OCI-LY1 (cell line): ENCODE measurements at regions not wholly inside any gene's neighbourhood (a gene's known extent, or its start where the extent isn't known, plus 50 kb on each side); places are given as distances from the start of the nearest gene placed in this dataset.
"Not testable (repeated sequence)": the region's sequence is repeated elsewhere in the genome, so short reads cannot be mapped to it uniquely, and the experiment has no call there.

Experiments used
- H2AFZ ChIP-seq: fragments of 200-600 bp; sonication (generic), shearing (Covaris generic); 2 replicates; pipeline ENCODE4 v1.6.0; 2014; ENCODE audit warnings: antibody characterized with exemption, mild to moderate bottlenecking, low read length
- H3F3A ChIP-seq: fragments of 200-600 bp; sonication (generic), shearing (Covaris generic); 2 replicates; pipeline ENCODE4 v1.6.0; 2014; ENCODE audit warnings: mild to moderate bottlenecking, antibody characterized with exemption, low read length, moderate library complexity; ENCODE audit not compliant: insufficient read depth
- H3K27ac ChIP-seq: fragments of 200-600 bp; sonication (generic); 2 replicates; pipeline ENCODE4 v1.5.1; 2014; ENCODE audit warnings: low read length, mixed run types, mild to moderate bottlenecking, low read depth; ENCODE audit not compliant: poor library complexity, severe bottlenecking
- H3K27me3 ChIP-seq: fragments of 200-600 bp; sonication (generic); 2 replicates; pipeline ENCODE4 v1.6.0; 2014; ENCODE audit warnings: antibody characterized with exemption, mild to moderate bottlenecking, low read length, moderate library complexity; ENCODE audit not compliant: insufficient read depth
- H3K36me3 ChIP-seq: fragments of 200-600 bp; sonication (generic); 2 replicates; pipeline ENCODE4 v1.6.1; 2014; ENCODE audit warnings: mild to moderate bottlenecking, antibody characterized with exemption, low read length, moderate library complexity, mixed read lengths; ENCODE audit not compliant: insufficient read depth
- H3K4me1 ChIP-seq: fragments of 200-600 bp; sonication (generic); 2 replicates; pipeline ENCODE4 v1.5.1; 2014; ENCODE audit warnings: mild to moderate bottlenecking, low read length, moderate library complexity; ENCODE audit not compliant: insufficient read depth, severe bottlenecking
- H3K4me2 ChIP-seq: fragments of 200-600 bp; sonication (generic), shearing (Covaris generic); 2 replicates; pipeline ENCODE4 v1.6.1; 2014; ENCODE audit warnings: low read length
- H3K4me3 ChIP-seq: fragments of 200-600 bp; sonication (generic); 2 replicates; pipeline ENCODE4 v1.5.1; 2014; ENCODE audit warnings: low read length, low read depth, mild to moderate bottlenecking, mixed read lengths; ENCODE audit not compliant: poor library complexity, severe bottlenecking
- H3K79me2 ChIP-seq: fragments of 200-600 bp; shearing (Covaris generic); 2 replicates; pipeline ENCODE4 v1.6.1; 2016; ENCODE audit warnings: mixed run types, low read length, mixed read lengths; ENCODE audit not compliant: insufficient read depth
- H3K9ac ChIP-seq: fragments of 200-600 bp; sonication (generic), shearing (Covaris generic); 2 replicates; pipeline ENCODE4 v1.6.1; 2014; ENCODE audit warnings: mild to moderate bottlenecking, low read length, mixed read lengths
- H3K9me2 ChIP-seq: fragments of 200-600 bp; sonication (generic), shearing (Covaris generic); 2 replicates; pipeline ENCODE4 v1.6.1; 2014; ENCODE audit warnings: low read depth, mild to moderate bottlenecking, low read length, mixed read lengths
- H3K9me3 ChIP-seq: fragments of 200-600 bp; shearing (Covaris generic); 2 replicates; pipeline ENCODE4 v1.6.1; 2014; ENCODE audit warnings: low read length, mixed read lengths
- H4K20me1 ChIP-seq: fragments of 200-600 bp; sonication (generic), shearing (Covaris generic); 2 replicates; pipeline ENCODE4 v1.6.0; 2016; ENCODE audit warnings: mild to moderate bottlenecking, low read length; ENCODE audit not compliant: insufficient read depth
- EZH2 ChIP-seq: fragments of 200-600 bp; sonication (generic), shearing (Covaris generic); IDR thresholded peaks from 2 replicates; pipeline ENCODE4 v1.8.0; 2017; ENCODE audit warnings: borderline replicate concordance, mixed run types, mild to moderate bottlenecking, antibody characterized with exemption, low read length, moderate library complexity, mixed read lengths
- TF ChIP-seq, protein P1 (sequence below): fragments of 200-600 bp; sonication (generic), shearing (Covaris generic); IDR thresholded peaks from 2 replicates; pipeline ENCODE4 v1.5.1; 2017; ENCODE audit warnings: mild to moderate bottlenecking, antibody characterized with exemption, low read length, moderate library complexity, mixed read lengths

DNA sequence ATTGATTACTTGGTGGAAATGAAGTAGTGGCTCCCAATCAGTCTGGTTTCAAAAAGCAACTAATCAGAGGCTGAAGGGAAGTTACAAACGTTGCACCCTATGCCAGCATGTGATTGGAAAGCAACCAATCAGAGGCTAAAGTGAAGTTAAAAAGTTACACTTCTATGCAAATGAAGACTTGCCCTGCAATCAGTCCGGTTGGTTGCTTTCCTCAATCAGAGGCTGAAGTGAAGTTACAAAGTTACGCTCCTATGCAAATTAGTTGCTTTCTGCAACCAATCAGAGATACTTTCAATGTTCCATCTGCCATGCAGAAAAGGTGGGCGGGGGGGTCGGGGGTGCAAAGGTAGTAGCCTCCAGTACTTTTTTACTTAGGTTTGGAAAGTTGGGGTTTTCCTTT, 1077.1 kb downstream of the TYW1 start:
- Histone ChIP-seq H3K4me3 (no peak overlapping the region), H3K27ac (no peak overlapping the region), H3K4me2 (no peak overlapping the region), H3K27me3 (no peaks in the 10 kb centered on the region), H2AFZ (no peak overlapping the region), H3K4me1 (no peaks in the 10 kb centered on the region), H3F3A (no peaks in the 10 kb centered on the region), H3K36me3 (no peaks in the 10 kb centered on the region), H3K79me2 (no peaks in the 10 kb centered on the region), H4K20me1 (no peaks in the 10 kb centered on the region), H3K9ac (no peak overlapping the region), H3K9me2 (no peaks in the 10 kb centered on the region), H3K9me3 (no peaks in the 10 kb centered on the region)
- TF ChIP-seq, protein P1, sequence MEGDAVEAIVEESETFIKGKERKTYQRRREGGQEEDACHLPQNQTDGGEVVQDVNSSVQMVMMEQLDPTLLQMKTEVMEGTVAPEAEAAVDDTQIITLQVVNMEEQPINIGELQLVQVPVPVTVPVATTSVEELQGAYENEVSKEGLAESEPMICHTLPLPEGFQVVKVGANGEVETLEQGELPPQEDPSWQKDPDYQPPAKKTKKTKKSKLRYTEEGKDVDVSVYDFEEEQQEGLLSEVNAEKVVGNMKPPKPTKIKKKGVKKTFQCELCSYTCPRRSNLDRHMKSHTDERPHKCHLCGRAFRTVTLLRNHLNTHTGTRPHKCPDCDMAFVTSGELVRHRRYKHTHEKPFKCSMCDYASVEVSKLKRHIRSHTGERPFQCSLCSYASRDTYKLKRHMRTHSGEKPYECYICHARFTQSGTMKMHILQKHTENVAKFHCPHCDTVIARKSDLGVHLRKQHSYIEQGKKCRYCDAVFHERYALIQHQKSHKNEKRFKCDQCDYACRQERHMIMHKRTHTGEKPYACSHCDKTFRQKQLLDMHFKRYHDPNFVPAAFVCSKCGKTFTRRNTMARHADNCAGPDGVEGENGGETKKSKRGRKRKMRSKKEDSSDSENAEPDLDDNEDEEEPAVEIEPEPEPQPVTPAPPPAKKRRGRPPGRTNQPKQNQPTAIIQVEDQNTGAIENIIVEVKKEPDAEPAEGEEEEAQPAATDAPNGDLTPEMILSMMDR: no peak
- TF ChIP-seq EZH2: no peak

DNA sequence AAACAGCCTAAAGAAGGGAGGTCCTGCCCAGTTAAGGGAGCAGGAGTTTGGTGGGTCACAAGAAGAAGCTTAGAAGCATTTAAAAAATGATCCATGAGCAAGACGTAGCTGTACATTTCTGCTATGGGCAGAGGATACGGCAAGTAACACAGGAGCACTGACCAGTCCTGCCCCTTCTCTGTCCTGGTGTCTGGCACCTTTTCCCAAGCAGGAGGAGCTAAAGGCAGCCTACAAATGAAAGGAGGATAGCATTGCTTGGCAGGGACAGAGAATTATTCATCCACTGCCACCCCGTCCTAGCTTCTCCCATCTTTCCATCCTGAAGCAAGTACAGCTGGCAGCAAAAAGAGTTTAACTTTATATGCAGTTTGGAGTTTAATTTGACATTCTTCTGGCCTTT, 1077.6 kb downstream of the TYW1 start:
- H3K9me3 ChIP-seq: no peaks in the 10 kb centered on the region
- H4K20me1 ChIP-seq: no peaks in the 10 kb centered on the region
- no peaks in the 10 kb centered on the region for H3K79me2 ChIP-seq
- no peaks in the 10 kb centered on the region for H3F3A ChIP-seq
- H3K36me3 ChIP-seq: no peaks in the 10 kb centered on the region
- H3K4me1 ChIP-seq: no peaks in the 10 kb centered on the region
- no peak overlapping the region for H3K4me3 ChIP-seq
- H3K27ac ChIP-seq: no peak overlapping the region
- no peaks in the 10 kb centered on the region for H3K9me2 ChIP-seq
- H3K27me3 ChIP-seq: no peaks in the 10 kb centered on the region
- H3K9ac ChIP-seq: no peak overlapping the region
- no peak overlapping the region for H3K4me2 ChIP-seq
- H2AFZ ChIP-seq: no peak overlapping the region
- no peak for TF ChIP-seq EZH2
- TF ChIP-seq, protein P1: no peak

DNA sequence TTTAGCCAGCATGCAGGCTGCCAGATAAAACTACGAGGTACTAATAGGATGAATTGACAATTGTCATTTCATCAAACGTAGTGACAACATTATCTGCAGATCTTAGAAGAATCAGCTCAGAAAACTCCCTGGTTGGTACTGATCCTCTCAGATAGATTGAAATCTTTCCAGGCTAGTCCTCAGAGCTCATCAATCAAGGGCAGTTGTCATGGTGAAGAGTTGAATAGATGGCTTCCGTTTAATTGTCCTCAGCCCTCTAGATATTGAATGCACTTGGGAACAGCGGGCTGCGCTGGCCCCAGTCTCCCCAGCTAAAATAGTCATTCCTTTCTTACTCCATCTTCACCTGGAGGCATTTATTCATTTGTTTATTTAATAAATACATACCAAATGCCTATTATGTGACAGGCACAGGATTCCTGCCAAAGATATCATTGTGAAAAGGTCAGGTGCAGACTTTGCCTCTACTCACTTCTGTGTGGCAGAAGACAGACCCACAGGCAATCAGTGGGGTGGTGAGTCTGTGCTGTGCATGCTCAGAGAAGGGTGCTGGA, 1081.6 kb downstream of the TYW1 start:
- Histone ChIP-seq H3K9me3 (no peaks in the 10 kb centered on the region), H3K4me3 (no peak overlapping the region), H3K27ac (no peak overlapping the region), H3K27me3 (no peaks in the 10 kb centered on the region), H3K4me1 (no peaks in the 10 kb centered on the region), H3K9me2 (no peaks in the 10 kb centered on the region), H3K9ac (no peak overlapping the region), H3K36me3 (no peaks in the 10 kb centered on the region), H3K4me2 (no peak overlapping the region), H2AFZ (no peak overlapping the region), H3F3A (no peaks in the 10 kb centered on the region), H4K20me1 (no peaks in the 10 kb centered on the region), H3K79me2 (no peaks in the 10 kb centered on the region)
- TF ChIP-seq, protein P1: no peak
- no peak for TF ChIP-seq EZH2

DNA sequence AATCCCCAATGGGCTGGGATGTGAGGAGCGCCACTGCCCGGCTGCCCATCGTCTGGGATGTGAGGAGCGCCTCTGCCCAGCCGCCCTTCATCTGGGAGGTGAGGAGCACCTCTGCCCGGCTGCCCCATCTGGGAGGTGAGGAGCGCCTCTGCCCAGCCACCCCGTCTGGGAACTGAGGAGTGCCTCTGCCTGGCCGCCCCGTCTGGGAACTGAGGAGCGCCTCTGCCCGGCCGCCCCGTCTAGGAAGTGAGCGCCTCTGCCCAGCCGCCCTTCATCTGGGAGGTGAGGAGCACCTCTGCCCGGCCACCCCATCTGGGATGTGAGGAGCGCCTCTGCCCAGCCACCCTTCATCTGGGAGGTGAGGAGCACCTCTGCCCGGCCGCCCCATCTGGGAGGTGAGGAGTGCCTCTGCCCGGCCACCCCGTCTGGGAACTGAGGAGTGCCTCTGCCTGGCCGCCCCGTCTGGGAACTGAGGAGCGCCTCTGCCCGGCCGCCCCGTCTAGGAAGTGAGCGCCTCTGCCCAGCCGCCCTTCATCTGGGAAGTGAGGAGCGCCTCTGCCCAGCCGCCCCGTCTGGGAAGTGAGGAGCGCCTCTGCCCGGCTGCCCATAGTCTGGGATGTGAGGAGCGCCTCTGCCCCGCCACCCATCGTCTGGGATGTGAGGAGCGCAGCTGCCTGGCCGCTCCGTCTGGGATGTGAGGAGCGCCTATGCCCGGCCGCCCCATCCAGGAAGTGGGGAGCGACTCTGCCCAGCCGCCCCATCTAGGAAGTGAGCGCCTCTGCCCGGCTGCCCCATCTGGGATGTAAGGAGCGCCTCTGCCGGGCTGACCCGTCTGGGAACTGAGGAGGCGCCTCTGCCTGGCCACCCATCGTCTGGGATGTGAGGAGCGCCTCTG, 1085.7 kb downstream of the TYW1 start:
- not testable (repeated sequence) for H3K9me3 ChIP-seq, H3K9ac ChIP-seq, H3K4me3 ChIP-seq, H2AFZ ChIP-seq, H3K27me3 ChIP-seq, H3K4me2 ChIP-seq, H3K36me3 ChIP-seq, H3F3A ChIP-seq, H3K9me2 ChIP-seq, H3K27ac ChIP-seq, H3K79me2 ChIP-seq, H4K20me1 ChIP-seq, H3K4me1 ChIP-seq

DNA sequence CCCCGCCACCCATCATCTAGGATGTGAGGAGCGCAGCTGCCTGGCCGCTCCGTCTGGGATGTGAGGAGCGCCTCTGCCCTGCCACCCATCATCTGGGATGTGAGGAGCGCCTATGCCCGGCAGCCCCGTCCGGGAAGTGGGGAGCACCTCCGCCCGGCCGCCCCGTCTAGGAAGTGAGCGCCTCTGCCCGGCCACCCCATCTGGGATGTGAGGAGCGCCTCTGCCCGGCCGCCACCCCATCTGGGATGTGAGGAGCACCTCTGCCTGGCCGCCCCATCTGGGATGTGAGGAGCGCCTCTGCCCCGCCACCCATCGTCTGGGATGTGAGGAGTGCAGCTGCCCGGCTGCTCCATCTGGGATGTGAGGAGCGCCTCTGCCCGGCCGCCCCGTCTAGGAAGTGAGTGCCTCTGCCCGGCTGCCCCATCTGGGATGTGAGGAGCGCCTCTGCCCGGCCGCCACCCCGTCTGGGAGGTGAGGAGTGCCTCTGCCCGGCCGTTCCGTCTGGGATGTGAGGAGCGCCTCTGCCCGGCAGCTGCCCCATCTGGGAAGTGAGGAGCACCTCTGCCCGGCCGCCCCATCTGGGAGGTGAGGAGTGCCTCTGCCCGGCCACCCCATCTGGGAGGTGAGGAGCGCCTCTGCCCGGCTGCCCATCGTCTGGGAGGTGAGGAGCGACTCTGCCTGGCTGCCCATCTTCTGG, 1086.5 kb downstream of the TYW1 start:
- not testable (repeated sequence) for H3K9me3 ChIP-seq, H3K4me2 ChIP-seq, H3K9ac ChIP-seq, H2AFZ ChIP-seq, H3K36me3 ChIP-seq, H3K4me3 ChIP-seq, H4K20me1 ChIP-seq, H3F3A ChIP-seq, H3K9me2 ChIP-seq, H3K79me2 ChIP-seq, H3K27me3 ChIP-seq, H3K27ac ChIP-seq, H3K4me1 ChIP-seq
